Endodermal cell (in vitro differentiated cells): ENCODE measurements at regions not wholly inside any gene's neighbourhood (a gene's known extent, or its start where the extent isn't known, plus 50 kb on each side); places are given as distances from the start of the nearest gene placed in this dataset.

Source experiments
- DNase-seq: peaks from one replicate; pipeline ENCODE4 v3.0.0-alpha.2; 2017
- H3K27ac ChIP-seq: 2 replicates; pipeline ENCODE4 v1.5.1; 2013; ENCODE audit warnings: mild to moderate bottlenecking, low read depth, low read length, moderate library complexity
- H3K27me3 ChIP-seq: 2 replicates; pipeline ENCODE4 v1.6.1; 2013; ENCODE audit warnings: mild to moderate bottlenecking, low read length, moderate library complexity; ENCODE audit not compliant: insufficient read depth, control insufficient read depth, poor library complexity, severe bottlenecking
- H3K36me3 ChIP-seq: 2 replicates; pipeline ENCODE4 v1.7.0; 2013; ENCODE audit warnings: mild to moderate bottlenecking, low read length, moderate library complexity; ENCODE audit not compliant: control insufficient read depth, insufficient read depth
- H3K4me1 ChIP-seq: one replicate; pipeline ENCODE4 v1.7.0; 2013; ENCODE audit warnings: low read length; ENCODE audit not compliant: control insufficient read depth, insufficient read depth
- H3K4me3 ChIP-seq: 2 replicates; pipeline ENCODE4 v1.5.1; 2013; ENCODE audit warnings: mild to moderate bottlenecking, low read length, moderate library complexity
- H3K9ac ChIP-seq: 2 replicates; pipeline ENCODE4 v1.6.1; 2013; ENCODE audit warnings: mild to moderate bottlenecking, low read length, moderate library complexity; ENCODE audit not compliant: poor library complexity, severe bottlenecking; ENCODE audit errors: extremely low read depth
- H3K9me3 ChIP-seq: 2 replicates; pipeline ENCODE4 v1.6.1; 2013; ENCODE audit warnings: mild to moderate bottlenecking, low read length, moderate library complexity; ENCODE audit not compliant: control insufficient read depth
- H3K27ac Mint-ChIP-seq: 2 replicates; pipeline ENCODE4 v1.8.0; 2020; ENCODE audit warnings: mixed read lengths
- H3K27me3 Mint-ChIP-seq: 2 replicates; pipeline ENCODE4 v1.8.0; 2021; ENCODE audit warnings: mild to moderate bottlenecking, mixed read lengths; ENCODE audit not compliant: insufficient read depth
- H3K36me3 Mint-ChIP-seq: 2 replicates; pipeline ENCODE4 v1.8.0; 2020; ENCODE audit warnings: low read depth, mixed read lengths
- H3K4me1 Mint-ChIP-seq: 2 replicates; pipeline ENCODE4 v1.8.0; 2020; ENCODE audit warnings: mixed read lengths
- H3K4me3 Mint-ChIP-seq: 2 replicates; pipeline ENCODE4 v1.8.0; 2020; ENCODE audit warnings: mild to moderate bottlenecking, moderate library complexity, mixed read lengths
- H3K9me3 Mint-ChIP-seq: 2 replicates; pipeline ENCODE4 v1.8.0; 2020; ENCODE audit warnings: mild to moderate bottlenecking, mixed read lengths
- CTCF ChIP-seq: fragments of 200-600 bp; sonication (generic); conservative IDR thresholded peaks from 2 replicates; pipeline ENCODE4 v1.5.0; 2021; ENCODE audit warnings: antibody characterized with exemption, mild to moderate bottlenecking
- WGBS, 2 experiments: methylation state at CpG; one replicate each; pipeline versions ENCODE4 v1.1.5 to v1.1.7; 2013; ENCODE audit warnings: missing lambda C conversion rate in 2 of 2, mixed read lengths in 1 of 2; ENCODE audit not compliant: insufficient coverage in 1 of 2, insufficient read length in 1 of 2; 5-methylcytosine and 5-hydroxymethylcytosine counted together

- no peaks in the 10 kb centered on the region for H3K36me3 ChIP-seq
- no peak overlapping the region for H3K4me3 ChIP-seq
- H3K27me3 Mint-ChIP-seq = no peaks in the 10 kb centered on the region
- TF ChIP-seq CTCF = no peak
- no peaks in the 10 kb centered on the region for H3K9me3 ChIP-seq
- H3K9ac ChIP-seq = no peak overlapping the region
- no peaks in the 10 kb centered on the region for H3K27me3 ChIP-seq
- H3K27ac ChIP-seq = no peak overlapping the region
- H3K36me3 Mint-ChIP-seq = no peaks in the 10 kb centered on the region
- H3K27ac Mint-ChIP-seq = no peak overlapping the region
- no peaks in the 10 kb centered on the region for H3K4me1 ChIP-seq
- no peak overlapping the region for H3K4me3 Mint-ChIP-seq
- no peak for DNase-seq
- WGBS, 2 experiments = 88 to 95% methylated on average over 1 to 2 of the region's 2 CpGs
- H3K9me3 Mint-ChIP-seq = peaks cover 8% of the 10 kb centered on the region
- no peaks in the 10 kb centered on the region for H3K4me1 Mint-ChIP-seq
These were observed 1020.3 kb downstream of the NAALADL2 start for GRCh38 chr3:175879417-175879816.

- Mint-ChIP-seq H3K27me3 (no peaks in the 10 kb centered on the region), H3K27ac (no peak overlapping the region), H3K9me3 (peaks cover 7% of the 10 kb centered on the region), H3K36me3 (no peaks in the 10 kb centered on the region), H3K4me1 (peaks cover 9% of the 10 kb centered on the region), H3K4me3 (no peak overlapping the region)
- no peak for DNase-seq
- Histone ChIP-seq H3K4me1 (no peaks in the 10 kb centered on the region), H3K9me3 (no peaks in the 10 kb centered on the region), H3K9ac (no peak overlapping the region), H3K27me3 (no peaks in the 10 kb centered on the region), H3K27ac (no peak overlapping the region), H3K4me3 (no peak overlapping the region), H3K36me3 (no peaks in the 10 kb centered on the region)
- no peak for TF ChIP-seq CTCF
- 95% methylated on average over 1 of the region's 1 CpG; no CpG with 5 or more reads in 1 of the 2 experiments for WGBS, 2 experiments
These were observed 1010.3 kb downstream of the NAALADL2 start for GRCh38 chr3:175869404-175869803.

GRCh38 chr3:175868626-175869025, 1009.5 kb downstream of the NAALADL2 start:
- H3K36me3 Mint-ChIP-seq = no peaks in the 10 kb centered on the region

More at GRCh38 chr3:175868626-175869025, 1009.5 kb downstream of the NAALADL2 start:
- Mint-ChIP-seq H3K4me1 (peaks cover 13% of the 10 kb centered on the region), H3K9me3 (peaks cover 7% of the 10 kb centered on the region), H3K27ac (no peak overlapping the region), H3K27me3 (no peaks in the 10 kb centered on the region), H3K4me3 (no peak overlapping the region)
- Histone ChIP-seq H3K27ac (no peak overlapping the region), H3K9me3 (no peaks in the 10 kb centered on the region), H3K36me3 (no peaks in the 10 kb centered on the region), H3K27me3 (no peaks in the 10 kb centered on the region), H3K4me1 (peaks cover 2% of the 10 kb centered on the region), H3K9ac (no peak overlapping the region), H3K4me3 (no peak overlapping the region)
- no CpG with 5 or more reads among the region's 1 CpG for WGBS, 2 experiments
- TF ChIP-seq CTCF = no peak
- no peak for DNase-seq
